HCT116 (cell line): ENCODE measurements at regions not wholly inside any gene's neighbourhood (a gene's known extent, or its start where the extent isn't known, plus 50 kb on each side); places are given as distances from the start of the nearest gene placed in this dataset.

Experiments used
- ATAC-seq: fragments of 200-7000 bp; cut with Tn5 transposase; 2 replicates; pipeline ENCODE4 v1.9.1; 2020; ENCODE audit warnings: mild to moderate bottlenecking, moderate library complexity
- BruUV-seq: library from RNA; stranded (reverse); fragments of 400-500 nt; replicated peaks from 2 replicates; lab custom pipeline; 2021; lab: Mats Ljungman, UMichigan
- CTCF ChIA-PET: fragments of 300-600 bp; sonication (Branson Sonifier 250); formaldehyde crosslinking; loops from one replicate; lab custom pipeline; 2021; ENCODE audit warnings: antibody characterized with exemption; lab: Charles Lee
- POLR2A ChIA-PET: fragments of 300-600, 350-600 bp; sonication (Branson Sonifier 250); formaldehyde crosslinking; loops from one replicate; lab custom pipeline; 2021; ENCODE audit warnings: antibody characterized with exemption; lab: Charles Lee
- RAD21 ChIA-PET, 2 experiments: fragments of 300-600 bp; sonication (Branson Sonifier 250); formaldehyde crosslinking; loops; one replicate each; lab custom pipeline; 2023; ENCODE audit warnings: low total read pairs in 2 of 2; ENCODE audit not compliant: uncharacterized antibody in 2 of 2, unreplicated experiment in 2 of 2, low non-redundant PET in 1 of 2; lab: Charles Lee
- DNase-seq: peaks from one replicate; pipeline ENCODE4 v3.0.0-alpha.2; 2010; ENCODE audit warnings: low read depth, low spot score
- H2AFZ ChIP-seq: fragments of 200-600 bp; shearing (Covaris generic), sonication (generic); 2 replicates; pipeline ENCODE4 v1.6.1; 2017; ENCODE audit warnings: low read depth, mixed run types, mixed read lengths, antibody characterized with exemption, low read length; ENCODE audit not compliant: poor library complexity, severe bottlenecking
- H3K27ac ChIP-seq: 2 replicates; pipeline ENCODE4 v1.5.1; 2012; ENCODE audit warnings: low read depth, low read length
- H3K27me3 ChIP-seq: fragments of 200-600 bp; sonication (generic); 2 replicates; pipeline ENCODE4 v1.6.1; 2016; ENCODE audit warnings: mixed run types, low read length, mixed read lengths; ENCODE audit not compliant: insufficient read depth
- H3K36me3 ChIP-seq, 2 experiments: fragments of 200-500 bp in 1 of 2; fragments of 200-600 bp in 1 of 2; sonication (Bioruptor generic) in 1 of 2; sonication (generic) in 1 of 2; 2 replicates each; pipeline versions ENCODE4 v1.5.1 to v1.6.1; 2014 to 2016; ENCODE audit warnings: low read length in 2 of 2, inconsistent platforms in 1 of 2, mixed read lengths in 1 of 2, mixed run types in 1 of 2; ENCODE audit not compliant: insufficient read depth in 2 of 2, control insufficient read depth in 1 of 2
- H3K4me1 ChIP-seq, 2 experiments: fragments of 200-600 bp in 1 of 2; sonication (generic) in 1 of 2; 2 replicates each; pipeline versions ENCODE4 v1.5.1 to v1.6.1; 2012 to 2017; ENCODE audit warnings: low read length in 2 of 2, inconsistent platforms in 1 of 2, mild to moderate bottlenecking in 1 of 2, mixed read lengths in 1 of 2, mixed run types in 1 of 2, moderate library complexity in 1 of 2; ENCODE audit not compliant: insufficient read depth in 2 of 2, control insufficient read depth in 1 of 2
- H3K4me2 ChIP-seq: fragments of 200-600 bp; sonication (generic); 2 replicates; pipeline ENCODE4 v1.6.1; 2017; ENCODE audit warnings: mixed run types, low read length, mixed read lengths
- H3K4me3 ChIP-seq, 2 experiments: fragments of 200-600 bp in 1 of 2; sonication (generic) in 1 of 2; replicated peaks in 1 of 2; 2 replicates each; pipeline ENCODE4 v1.5.1; 2011 to 2016; ENCODE audit warnings: low read length in 2 of 2, control low read depth in 1 of 2, low read depth in 1 of 2, mild to moderate bottlenecking in 1 of 2, mixed read lengths in 1 of 2, mixed run types in 1 of 2
- H3K79me2 ChIP-seq: fragments of 200-600 bp; sonication (generic); 2 replicates; pipeline ENCODE4 v1.6.1; 2017; ENCODE audit warnings: mild to moderate bottlenecking, mixed run types, low read length, moderate library complexity, mixed read lengths; ENCODE audit not compliant: insufficient read depth
- H3K9ac ChIP-seq: fragments of 200-600 bp; sonication (generic); 2 replicates; pipeline ENCODE4 v1.6.1; 2016; ENCODE audit warnings: low read length, mixed read lengths
- H3K9me2 ChIP-seq: fragments of 200-600 bp; sonication (generic), shearing (Covaris generic); 2 replicates; pipeline ENCODE4 v1.6.1; 2017; ENCODE audit warnings: mixed run types, mild to moderate bottlenecking, moderate library complexity; ENCODE audit not compliant: insufficient read depth
- H3K9me3 ChIP-seq, 2 experiments: fragments of 200-500 bp in 1 of 2; fragments of 200-600 bp in 1 of 2; sonication (Bioruptor generic) in 1 of 2; sonication (generic) in 1 of 2; 2 replicates each; pipeline ENCODE4 v1.6.1; 2014 to 2017; ENCODE audit warnings: low read length in 2 of 2, mixed read lengths in 2 of 2, inconsistent platforms in 1 of 2, low read depth in 1 of 2, mild to moderate bottlenecking in 1 of 2, mixed run types in 1 of 2, moderate library complexity in 1 of 2; ENCODE audit not compliant: control insufficient read depth in 1 of 2, insufficient read depth in 1 of 2
- H4K20me1 ChIP-seq: fragments of 200-600 bp; sonication (generic), shearing (Covaris generic); 2 replicates; pipeline ENCODE4 v1.6.1; 2017; ENCODE audit warnings: mixed run types, mild to moderate bottlenecking, moderate library complexity; ENCODE audit not compliant: insufficient read depth
- ATF3 ChIP-seq: IDR thresholded peaks from 2 replicates; pipeline ENCODE4 v1.6.1; 2012
- MAX ChIP-seq: IDR thresholded peaks from 2 replicates; pipeline ENCODE4 v1.6.1; 2012
- SRF ChIP-seq: IDR thresholded peaks from 2 replicates; pipeline ENCODE4 v1.6.1; 2012; ENCODE audit warnings: low read depth
- intact Hi-C: fragments of 100-400 bp; cut with micrococcal nuclease; formaldehyde crosslinking; loops from 2 replicates; pipeline ENCODE4 v1.10.0; 2022
- TF ChIP-seq, protein P1 (sequence below): IDR thresholded peaks from 2 replicates; pipeline ENCODE4 v1.6.1; 2012; ENCODE audit warnings: low read depth
- TF ChIP-seq, protein P2 (sequence below), 3 experiments: fragments of 200-600 bp in 1 of 3; sonication (generic) in 1 of 3; IDR thresholded peaks in 2 of 3; conservative IDR thresholded peaks in 1 of 3; 2 replicates each; pipeline ENCODE4 v1.5.1; 2012 to 2017; ENCODE audit warnings: low read depth in 2 of 3, low read length in 2 of 3, antibody characterized with exemption in 1 of 3, borderline replicate concordance in 1 of 3, control low read depth in 1 of 3, mild to moderate bottlenecking in 1 of 3, mixed read lengths in 1 of 3, mixed run types in 1 of 3, moderate library complexity in 1 of 3; ENCODE audit not compliant: insufficient read depth in 1 of 3

DNA sequence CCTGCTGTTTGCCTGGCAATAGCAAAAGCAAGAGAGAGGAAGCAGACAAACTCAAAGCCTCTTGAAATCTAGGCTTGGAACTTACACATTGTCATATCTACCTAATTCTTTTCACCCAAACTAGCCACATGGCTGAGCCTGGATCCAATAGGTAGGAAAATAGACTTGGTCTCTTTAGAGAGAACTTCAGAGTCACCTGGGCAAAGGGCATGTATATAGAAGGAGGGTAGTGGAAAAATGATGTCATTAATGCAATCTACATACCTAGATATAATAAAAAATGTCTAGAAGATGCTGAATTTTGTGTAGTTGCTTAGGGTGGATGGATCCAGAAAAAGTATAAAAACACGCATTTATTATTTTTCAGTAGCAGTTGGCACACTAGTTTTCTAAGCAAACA lies 237.0 kb upstream of the GEMIN8 start:
- ChIA-PET CTCF (no interaction called here), POLR2A (no interaction called here), RAD21 (no interaction called here)
- H3K27ac ChIP-seq = no peak overlapping the region
- no peak overlapping the region for H3K4me3 ChIP-seq
- no peak for TF ChIP-seq SRF
- TF ChIP-seq ATF3 = no peak
- TF ChIP-seq, protein P1, sequence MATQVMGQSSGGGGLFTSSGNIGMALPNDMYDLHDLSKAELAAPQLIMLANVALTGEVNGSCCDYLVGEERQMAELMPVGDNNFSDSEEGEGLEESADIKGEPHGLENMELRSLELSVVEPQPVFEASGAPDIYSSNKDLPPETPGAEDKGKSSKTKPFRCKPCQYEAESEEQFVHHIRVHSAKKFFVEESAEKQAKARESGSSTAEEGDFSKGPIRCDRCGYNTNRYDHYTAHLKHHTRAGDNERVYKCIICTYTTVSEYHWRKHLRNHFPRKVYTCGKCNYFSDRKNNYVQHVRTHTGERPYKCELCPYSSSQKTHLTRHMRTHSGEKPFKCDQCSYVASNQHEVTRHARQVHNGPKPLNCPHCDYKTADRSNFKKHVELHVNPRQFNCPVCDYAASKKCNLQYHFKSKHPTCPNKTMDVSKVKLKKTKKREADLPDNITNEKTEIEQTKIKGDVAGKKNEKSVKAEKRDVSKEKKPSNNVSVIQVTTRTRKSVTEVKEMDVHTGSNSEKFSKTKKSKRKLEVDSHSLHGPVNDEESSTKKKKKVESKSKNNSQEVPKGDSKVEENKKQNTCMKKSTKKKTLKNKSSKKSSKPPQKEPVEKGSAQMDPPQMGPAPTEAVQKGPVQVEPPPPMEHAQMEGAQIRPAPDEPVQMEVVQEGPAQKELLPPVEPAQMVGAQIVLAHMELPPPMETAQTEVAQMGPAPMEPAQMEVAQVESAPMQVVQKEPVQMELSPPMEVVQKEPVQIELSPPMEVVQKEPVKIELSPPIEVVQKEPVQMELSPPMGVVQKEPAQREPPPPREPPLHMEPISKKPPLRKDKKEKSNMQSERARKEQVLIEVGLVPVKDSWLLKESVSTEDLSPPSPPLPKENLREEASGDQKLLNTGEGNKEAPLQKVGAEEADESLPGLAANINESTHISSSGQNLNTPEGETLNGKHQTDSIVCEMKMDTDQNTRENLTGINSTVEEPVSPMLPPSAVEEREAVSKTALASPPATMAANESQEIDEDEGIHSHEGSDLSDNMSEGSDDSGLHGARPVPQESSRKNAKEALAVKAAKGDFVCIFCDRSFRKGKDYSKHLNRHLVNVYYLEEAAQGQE = no peak
- TF ChIP-seq, protein P2, sequence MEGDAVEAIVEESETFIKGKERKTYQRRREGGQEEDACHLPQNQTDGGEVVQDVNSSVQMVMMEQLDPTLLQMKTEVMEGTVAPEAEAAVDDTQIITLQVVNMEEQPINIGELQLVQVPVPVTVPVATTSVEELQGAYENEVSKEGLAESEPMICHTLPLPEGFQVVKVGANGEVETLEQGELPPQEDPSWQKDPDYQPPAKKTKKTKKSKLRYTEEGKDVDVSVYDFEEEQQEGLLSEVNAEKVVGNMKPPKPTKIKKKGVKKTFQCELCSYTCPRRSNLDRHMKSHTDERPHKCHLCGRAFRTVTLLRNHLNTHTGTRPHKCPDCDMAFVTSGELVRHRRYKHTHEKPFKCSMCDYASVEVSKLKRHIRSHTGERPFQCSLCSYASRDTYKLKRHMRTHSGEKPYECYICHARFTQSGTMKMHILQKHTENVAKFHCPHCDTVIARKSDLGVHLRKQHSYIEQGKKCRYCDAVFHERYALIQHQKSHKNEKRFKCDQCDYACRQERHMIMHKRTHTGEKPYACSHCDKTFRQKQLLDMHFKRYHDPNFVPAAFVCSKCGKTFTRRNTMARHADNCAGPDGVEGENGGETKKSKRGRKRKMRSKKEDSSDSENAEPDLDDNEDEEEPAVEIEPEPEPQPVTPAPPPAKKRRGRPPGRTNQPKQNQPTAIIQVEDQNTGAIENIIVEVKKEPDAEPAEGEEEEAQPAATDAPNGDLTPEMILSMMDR (IDR thresholded peaks at IDR 0.05 in 2 of 3, conservative IDR thresholded peaks at IDR 0.05 in 1 of 3; ENCODE audit: borderline replicate concordance in 1 of 3, insufficient read depth in 1 of 3, low read depth in 2 of 3, low read length in 2 of 3) = no peak
- no peak for TF ChIP-seq MAX
- no peaks in the 10 kb centered on the region for H3K9me3 ChIP-seq
- no peaks in the 10 kb centered on the region for H3K4me1 ChIP-seq
- no peak overlapping the region for H2AFZ ChIP-seq
- no peak for DNase-seq
- H3K27me3 ChIP-seq = no peaks in the 10 kb centered on the region
- no peak overlapping the region for H3K9ac ChIP-seq
- H3K79me2 ChIP-seq = no peaks in the 10 kb centered on the region
- no peaks in the 10 kb centered on the region for H4K20me1 ChIP-seq
- ATAC-seq = no peak
- no TSS peak for BruUV-seq
- no peak overlapping the region for H3K4me2 ChIP-seq
- H3K9me2 ChIP-seq = no peaks in the 10 kb centered on the region
- H3K36me3 ChIP-seq = no peaks in the 10 kb centered on the region
- intact Hi-C loops = no loop called here
